GM18861 (cell line): ENCODE measurements at regions not wholly inside any gene's neighbourhood (a gene's known extent, or its start where the extent isn't known, plus 50 kb on each side); places are given as distances from the start of the nearest gene placed in this dataset.

Experiments used
- ATAC-seq: cut with Tn5 transposase; IDR thresholded peaks from one replicate; pipeline ENCODE4 v1.9.1; 2021; ENCODE audit not compliant: unreplicated experiment

- ATAC-seq = no peak
Measured at GRCh38 chr4:164373021-164373420, 380.9 kb upstream of the SMIM31 start.

GRCh38 chr4:164377277-164377676 lies 376.7 kb upstream of the SMIM31 start:
- ATAC-seq = no peak

GRCh38 chr4:164378361-164378760 lies 375.6 kb upstream of the SMIM31 start:
- ATAC-seq = no peak

GRCh38 chr4:164379694-164380093 lies 374.2 kb upstream of the SMIM31 start:
- ATAC-seq = no peak

- no peak for ATAC-seq
Measured at GRCh38 chr4:164381859-164382258, 372.1 kb upstream of the SMIM31 start.

- ATAC-seq = no peak
Measured at GRCh38 chr4:164383058-164383357, 370.9 kb upstream of the SMIM31 start.

GRCh38 chr4:164383358-164384220 lies 370.3 kb upstream of the SMIM31 start:
- no peak for ATAC-seq

GRCh38 chr4:164384416-164384815 lies 369.5 kb upstream of the SMIM31 start:
- no peak for ATAC-seq

GRCh38 chr4:164396439-164396838 lies 357.5 kb upstream of the SMIM31 start:
- ATAC-seq = no peak

- no peak for ATAC-seq
Measured at GRCh38 chr4:164402554-164402953, 351.4 kb upstream of the SMIM31 start.

GRCh38 chr4:164405774-164406173 lies 348.2 kb upstream of the SMIM31 start:
- ATAC-seq = no peak

- ATAC-seq = no peak
Measured at GRCh38 chr4:164408831-164409230, 345.1 kb upstream of the SMIM31 start.

- ATAC-seq = no peak
Measured at GRCh38 chr4:164410401-164410800, 343.5 kb upstream of the SMIM31 start.

GRCh38 chr4:164412246-164412645 lies 341.7 kb upstream of the SMIM31 start:
- ATAC-seq = no peak

GRCh38 chr4:164413743-164414142 lies 340.2 kb upstream of the SMIM31 start:
- no peak for ATAC-seq

- ATAC-seq = no peak
Measured at GRCh38 chr4:164423819-164424218, 330.1 kb upstream of the SMIM31 start.

- no peak for ATAC-seq
Measured at GRCh38 chr4:164424846-164425245, 329.1 kb upstream of the SMIM31 start.

- no peak for ATAC-seq
Measured at GRCh38 chr4:164428561-164428960, 325.4 kb upstream of the SMIM31 start.

- ATAC-seq = no peak
Measured at GRCh38 chr4:164438321-164438720, 315.6 kb upstream of the SMIM31 start.

GRCh38 chr4:164439037-164439436 lies 314.9 kb upstream of the SMIM31 start:
- no peak for ATAC-seq

GRCh38 chr4:164440199-164440598 lies 313.7 kb upstream of the SMIM31 start:
- ATAC-seq = no peak

- no peak for ATAC-seq
Measured at GRCh38 chr4:164441109-164441508, 312.8 kb upstream of the SMIM31 start.

GRCh38 chr4:164442180-164442579 lies 311.8 kb upstream of the SMIM31 start:
- no peak for ATAC-seq
